GM04504 (cell line): ENCODE measurements at regions not wholly inside any gene's neighbourhood (a gene's known extent, or its start where the extent isn't known, plus 50 kb on each side); places are given as distances from the start of the nearest gene placed in this dataset.

ENCODE experiments used
- DNase-seq: peaks from one replicate; pipeline ENCODE4 v3.0.0-alpha.2; 2012; ENCODE audit warnings: low read depth

- no peak for DNase-seq
Measured at GRCh38 chr22:48532986-48533385, 1294.7 kb downstream of the BRD1 start.

- no peak for DNase-seq
Measured at GRCh38 chr22:48531761-48532435, 1295.8 kb downstream of the BRD1 start.

- DNase-seq = no peak
Measured at GRCh38 chr22:48531108-48531507, 1296.6 kb downstream of the BRD1 start.

GRCh38 chr22:48530666-48531065 is 1297.0 kb downstream of the BRD1 start:
- DNase-seq = no peak

GRCh38 chr22:48528221-48528915 is 1299.3 kb downstream of the BRD1 start:
- DNase-seq = no peak

- DNase-seq = no peak
Measured at GRCh38 chr22:48523761-48524160, 1303.9 kb downstream of the BRD1 start.

GRCh38 chr22:48523091-48523490 is 1304.6 kb downstream of the BRD1 start:
- DNase-seq = no peak

GRCh38 chr22:48522271-48522670 is 1305.4 kb downstream of the BRD1 start:
- DNase-seq = no peak

GRCh38 chr22:48520884-48521588 is 1306.6 kb downstream of the BRD1 start:
- no peak for DNase-seq

GRCh38 chr22:48520207-48520606 is 1307.5 kb downstream of the BRD1 start:
- no peak for DNase-seq

- no peak for DNase-seq
Measured at GRCh38 chr22:48517039-48518030, 1310.3 kb downstream of the BRD1 start.

GRCh38 chr22:48516571-48516970 is 1311.1 kb downstream of the BRD1 start:
- DNase-seq = no peak

- no peak for DNase-seq
Measured at GRCh38 chr22:48515571-48516200, 1312.0 kb downstream of the BRD1 start.

GRCh38 chr22:48513929-48514328 is 1313.7 kb downstream of the BRD1 start:
- DNase-seq = no peak

GRCh38 chr22:48513446-48513845 is 1314.2 kb downstream of the BRD1 start:
- DNase-seq = no peak

GRCh38 chr22:48511781-48512327 is 1315.8 kb downstream of the BRD1 start:
- DNase-seq = no peak

GRCh38 chr22:48511211-48511610 is 1316.5 kb downstream of the BRD1 start:
- DNase-seq = no peak

- no peak for DNase-seq
Measured at GRCh38 chr22:48510599-48510998, 1317.1 kb downstream of the BRD1 start.

- no peak for DNase-seq
Measured at GRCh38 chr22:48507595-48508350, 1319.9 kb downstream of the BRD1 start.

GRCh38 chr22:48507171-48507570 is 1320.5 kb downstream of the BRD1 start:
- DNase-seq = no peak
